AG10803 (cell line): ENCODE measurements at regions not wholly inside any gene's neighbourhood (a gene's known extent, or its start where the extent isn't known, plus 50 kb on each side); places are given as distances from the start of the nearest gene placed in this dataset.

Source experiments
- DNase-seq: peaks from one replicate; pipeline ENCODE4 v3.0.0; 2010; ENCODE audit warnings: low read depth
- H3K4me3 ChIP-seq: 2 replicates; pipeline ENCODE4 v1.5.1; 2011; ENCODE audit warnings: mild to moderate bottlenecking, low read length, control low read depth
- TF ChIP-seq, protein P1 (sequence below): conservative IDR thresholded peaks from 2 replicates; pipeline ENCODE4 v1.5.1; 2011; ENCODE audit warnings: mild to moderate bottlenecking, low read length, control low read depth, inconsistent platforms

DNA sequence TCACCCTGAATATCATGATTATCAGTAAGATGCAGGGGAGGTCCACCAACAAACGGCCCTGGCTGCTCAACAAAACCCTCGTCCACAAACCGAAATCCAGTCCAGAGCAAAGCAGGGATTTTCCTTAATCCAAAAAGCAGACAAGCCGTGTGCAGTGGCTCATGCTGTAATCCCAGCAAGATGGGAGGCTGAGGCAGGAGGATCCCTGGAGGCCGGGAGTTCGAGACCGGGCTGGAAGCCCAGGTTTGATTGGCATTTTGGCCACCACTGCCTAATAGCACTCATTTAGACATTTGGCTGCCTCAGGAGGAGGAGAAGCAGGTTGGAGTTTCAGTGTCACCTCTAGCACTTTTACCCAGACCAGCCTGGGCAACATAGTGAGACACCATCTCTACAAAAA lies 562.0 kb upstream of the AUTS2 start:
- H3K4me3 ChIP-seq, result no peak overlapping the region
- TF ChIP-seq, protein P1, sequence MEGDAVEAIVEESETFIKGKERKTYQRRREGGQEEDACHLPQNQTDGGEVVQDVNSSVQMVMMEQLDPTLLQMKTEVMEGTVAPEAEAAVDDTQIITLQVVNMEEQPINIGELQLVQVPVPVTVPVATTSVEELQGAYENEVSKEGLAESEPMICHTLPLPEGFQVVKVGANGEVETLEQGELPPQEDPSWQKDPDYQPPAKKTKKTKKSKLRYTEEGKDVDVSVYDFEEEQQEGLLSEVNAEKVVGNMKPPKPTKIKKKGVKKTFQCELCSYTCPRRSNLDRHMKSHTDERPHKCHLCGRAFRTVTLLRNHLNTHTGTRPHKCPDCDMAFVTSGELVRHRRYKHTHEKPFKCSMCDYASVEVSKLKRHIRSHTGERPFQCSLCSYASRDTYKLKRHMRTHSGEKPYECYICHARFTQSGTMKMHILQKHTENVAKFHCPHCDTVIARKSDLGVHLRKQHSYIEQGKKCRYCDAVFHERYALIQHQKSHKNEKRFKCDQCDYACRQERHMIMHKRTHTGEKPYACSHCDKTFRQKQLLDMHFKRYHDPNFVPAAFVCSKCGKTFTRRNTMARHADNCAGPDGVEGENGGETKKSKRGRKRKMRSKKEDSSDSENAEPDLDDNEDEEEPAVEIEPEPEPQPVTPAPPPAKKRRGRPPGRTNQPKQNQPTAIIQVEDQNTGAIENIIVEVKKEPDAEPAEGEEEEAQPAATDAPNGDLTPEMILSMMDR, result no peak
- no peak for DNase-seq

DNA sequence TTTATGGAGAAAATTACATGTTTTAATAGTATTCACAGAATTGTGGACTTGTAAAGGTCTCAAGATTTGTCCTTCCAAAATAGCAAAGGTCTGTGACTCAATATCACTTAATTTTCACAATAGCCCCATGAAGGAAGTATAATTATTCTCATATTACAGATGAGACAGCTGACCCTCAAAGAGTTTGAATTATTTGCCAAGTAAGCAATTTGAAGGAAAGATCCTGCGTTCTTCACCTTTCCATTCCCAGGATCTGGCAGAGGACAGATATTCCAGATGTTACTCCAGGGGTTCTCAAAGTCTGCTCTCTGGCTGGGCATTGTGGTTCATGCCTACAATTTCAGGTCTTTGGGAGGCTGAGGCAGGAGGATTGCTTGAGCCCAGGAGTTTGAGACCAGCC lies 559.4 kb upstream of the AUTS2 start:
- TF ChIP-seq, protein P1, result no peak
- no peak for DNase-seq
- H3K4me3 ChIP-seq, result no peak overlapping the region

DNA sequence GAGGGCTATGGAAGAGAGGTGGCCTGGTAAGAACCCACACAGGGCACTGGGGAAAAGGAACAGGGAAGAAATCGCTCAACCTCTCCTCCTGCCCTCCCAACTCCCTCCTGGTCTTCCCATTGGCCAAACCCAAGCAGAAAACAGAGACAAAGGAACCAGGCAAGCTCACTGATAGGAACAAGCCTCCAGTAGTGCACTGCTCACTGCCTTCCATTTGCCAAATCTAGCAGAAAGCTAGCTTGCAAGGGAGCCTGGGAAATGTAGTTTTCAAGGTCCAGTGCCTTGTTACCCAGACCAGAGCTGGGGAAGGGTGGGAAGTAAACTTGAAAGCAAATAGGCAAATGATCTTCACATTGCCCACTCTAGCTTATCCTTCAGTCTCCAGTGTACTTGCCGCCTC lies 556.1 kb upstream of the AUTS2 start:
- H3K4me3 ChIP-seq, result no peak overlapping the region
- TF ChIP-seq, protein P1, result no peak
- no peak for DNase-seq

DNA sequence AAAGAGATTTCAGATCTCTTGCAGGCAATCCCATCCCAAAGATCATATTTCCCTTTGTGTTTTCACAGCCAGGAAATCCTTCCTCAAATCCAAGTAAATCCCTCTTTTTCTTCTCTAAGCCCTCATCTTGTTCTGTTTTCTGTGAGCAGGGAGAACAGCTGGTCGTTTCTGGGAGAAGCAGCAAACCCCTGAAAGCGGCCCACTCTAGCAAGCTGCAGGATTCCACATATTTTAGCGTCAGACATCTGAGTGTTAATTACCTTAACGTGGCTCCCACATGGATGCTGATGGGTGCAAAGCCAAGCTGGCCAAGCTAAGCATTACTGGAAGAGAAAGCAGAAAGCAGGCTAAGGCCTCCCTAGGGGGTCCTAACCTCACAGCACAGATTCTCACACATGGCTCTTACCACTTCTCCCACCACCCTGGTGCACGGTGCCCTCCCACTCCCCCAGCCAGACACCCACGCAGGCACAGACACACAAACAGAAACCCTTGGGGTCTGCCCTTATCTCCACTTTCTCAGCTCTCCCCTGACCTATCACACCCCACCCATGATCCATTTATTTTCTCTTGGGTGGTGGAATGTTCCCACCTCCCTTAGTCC lies 551.0 kb upstream of the AUTS2 start:
- H3K4me3 ChIP-seq, result no peak overlapping the region
- no peak for DNase-seq
- TF ChIP-seq, protein P1, result no peak

DNA sequence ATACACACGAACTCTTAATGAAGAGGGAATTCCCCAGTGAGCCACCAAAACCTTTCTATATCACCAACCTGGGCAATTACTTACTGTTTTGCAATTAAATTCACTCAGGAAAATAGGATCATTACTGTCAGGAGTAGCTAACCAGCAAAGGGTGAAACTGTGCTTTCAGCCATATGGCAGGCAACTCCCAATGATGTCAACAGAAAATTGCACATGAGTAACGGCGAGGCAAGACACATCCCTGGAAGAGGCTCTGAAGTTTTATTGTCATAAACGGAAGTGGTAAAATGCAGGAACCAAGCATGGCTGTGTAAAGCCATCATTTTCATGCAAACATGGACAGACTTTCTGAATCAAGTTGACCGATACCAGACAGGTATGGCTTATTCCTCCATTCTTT lies 548.9 kb upstream of the AUTS2 start:
- TF ChIP-seq, protein P1, result no peak
- no peak overlapping the region for H3K4me3 ChIP-seq
- DNase-seq, result peak; percentile 72

DNA sequence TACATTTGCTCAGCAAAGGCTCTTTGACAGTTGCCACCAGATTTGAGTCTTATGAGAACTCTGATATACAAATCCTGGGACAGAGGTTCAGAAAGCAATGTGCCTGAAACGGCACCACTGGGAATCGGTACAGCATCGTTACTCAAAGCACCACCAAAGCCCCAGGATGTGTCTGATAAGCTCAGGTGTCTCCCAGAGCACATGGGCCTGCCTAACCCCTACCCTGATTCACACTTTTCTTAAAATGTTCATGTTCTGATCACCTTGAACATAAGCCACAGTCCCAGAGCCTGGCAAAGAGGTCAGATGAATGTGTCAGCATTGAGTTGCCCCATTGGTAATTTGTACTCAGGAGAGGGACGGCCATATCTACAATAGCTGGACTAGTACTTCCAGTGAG lies 545.8 kb upstream of the AUTS2 start:
- TF ChIP-seq, protein P1, result no peak
- no peak overlapping the region for H3K4me3 ChIP-seq
- DNase-seq, result no peak

DNA sequence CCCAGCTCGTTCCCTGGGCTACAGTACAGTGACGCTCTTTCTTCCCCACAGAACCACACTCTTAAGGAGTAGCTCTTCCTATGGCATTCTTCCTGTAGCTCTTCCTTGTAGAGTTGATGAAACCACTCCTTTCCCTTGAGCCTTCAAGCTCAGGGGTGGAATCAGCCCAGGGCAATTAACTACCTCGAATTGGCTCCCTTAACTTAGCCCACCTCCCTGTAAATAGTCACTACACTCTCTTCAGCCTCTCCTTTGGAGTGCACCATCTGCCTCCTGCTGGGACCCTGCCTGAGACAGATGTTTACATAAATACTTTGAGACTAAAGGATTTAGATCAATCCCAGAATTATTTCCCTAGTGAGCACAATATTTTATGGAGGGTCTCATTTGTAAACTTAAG lies 537.8 kb upstream of the AUTS2 start:
- H3K4me3 ChIP-seq, result no peak overlapping the region
- TF ChIP-seq, protein P1, result no peak
- DNase-seq, result no peak
